ENCODE measurements at regions not wholly inside any gene's neighbourhood (a gene's known extent, or its start where the extent isn't known, plus 50 kb on each side); places are given as distances from the start of the nearest gene placed in this dataset.

DNA sequence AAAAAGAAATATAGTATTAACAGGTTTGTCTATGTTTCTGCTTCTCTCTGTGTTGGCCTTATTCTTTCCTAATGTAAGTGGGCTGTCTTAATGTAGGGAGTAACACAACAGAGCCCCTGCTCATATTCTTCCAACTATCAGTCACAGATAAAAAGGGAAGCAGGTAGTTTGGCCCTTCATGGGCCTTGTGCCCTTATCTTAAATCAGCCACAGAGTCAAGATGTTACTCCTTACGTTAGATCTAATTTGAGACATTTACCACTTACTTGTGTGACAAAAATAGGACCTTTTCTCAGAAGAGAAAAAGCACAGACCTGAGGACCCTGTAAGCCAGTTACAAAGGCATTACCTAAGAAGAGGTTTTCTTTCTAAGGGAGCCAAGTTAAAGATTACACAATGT lies 589.0 kb downstream of the GRXCR1 start:
- TF ChIP-seq, protein P1, sequence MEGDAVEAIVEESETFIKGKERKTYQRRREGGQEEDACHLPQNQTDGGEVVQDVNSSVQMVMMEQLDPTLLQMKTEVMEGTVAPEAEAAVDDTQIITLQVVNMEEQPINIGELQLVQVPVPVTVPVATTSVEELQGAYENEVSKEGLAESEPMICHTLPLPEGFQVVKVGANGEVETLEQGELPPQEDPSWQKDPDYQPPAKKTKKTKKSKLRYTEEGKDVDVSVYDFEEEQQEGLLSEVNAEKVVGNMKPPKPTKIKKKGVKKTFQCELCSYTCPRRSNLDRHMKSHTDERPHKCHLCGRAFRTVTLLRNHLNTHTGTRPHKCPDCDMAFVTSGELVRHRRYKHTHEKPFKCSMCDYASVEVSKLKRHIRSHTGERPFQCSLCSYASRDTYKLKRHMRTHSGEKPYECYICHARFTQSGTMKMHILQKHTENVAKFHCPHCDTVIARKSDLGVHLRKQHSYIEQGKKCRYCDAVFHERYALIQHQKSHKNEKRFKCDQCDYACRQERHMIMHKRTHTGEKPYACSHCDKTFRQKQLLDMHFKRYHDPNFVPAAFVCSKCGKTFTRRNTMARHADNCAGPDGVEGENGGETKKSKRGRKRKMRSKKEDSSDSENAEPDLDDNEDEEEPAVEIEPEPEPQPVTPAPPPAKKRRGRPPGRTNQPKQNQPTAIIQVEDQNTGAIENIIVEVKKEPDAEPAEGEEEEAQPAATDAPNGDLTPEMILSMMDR (IDR thresholded peaks at IDR 0.05 in 8 of 11, conservative IDR thresholded peaks at IDR 0.05 in 3 of 11) = no peak
- TF ChIP-seq POLR2A (IDR thresholded peaks at IDR 0.05) = no peak
- no peak for TF ChIP-seq POLR2AphosphoS5 (IDR thresholded peaks at IDR 0.05)
